Lower leg skin (tissue), 3 donors: ENCODE measurements at regions not wholly inside any gene's neighbourhood (a gene's known extent, or its start where the extent isn't known, plus 50 kb on each side); places are given as distances from the start of the nearest gene placed in this dataset.

Source experiments
- POLR2A ChIP-seq, 2 donors: fragments of 450-650 bp; IDR thresholded peaks; one replicate each; pipeline ENCODE4 v1.6.1; 2016 to 2017; ENCODE audit warnings: antibody characterized with exemption in 2 of 2, mild to moderate bottlenecking in 1 of 2, moderate library complexity in 1 of 2
- TF ChIP-seq, protein P1 (sequence below), 3 donors: fragments of 450-650 bp; IDR thresholded peaks; one replicate each; pipeline ENCODE4 v1.5.1; 2016; ENCODE audit warnings: antibody characterized with exemption in 3 of 3, mild to moderate bottlenecking in 3 of 3, moderate library complexity in 2 of 3

DNA sequence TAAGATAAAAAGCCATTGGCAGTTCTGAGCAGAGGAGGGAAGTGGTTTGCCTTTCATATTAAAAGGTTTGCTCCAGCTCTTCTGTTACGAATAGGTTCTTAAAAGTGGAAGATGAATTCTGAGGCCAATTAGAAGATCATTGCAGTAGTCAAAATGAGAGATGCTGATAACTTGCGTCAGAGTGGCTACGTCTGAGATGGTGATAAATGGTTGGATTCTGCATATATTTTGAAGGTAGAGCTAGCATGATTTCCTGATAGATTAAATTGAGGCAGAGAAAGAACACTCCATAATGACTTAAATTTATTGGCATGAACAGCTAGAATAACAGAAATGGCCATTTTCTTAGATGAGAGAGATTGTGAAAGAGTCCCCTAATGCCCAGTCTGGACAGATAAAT is 652.6 kb downstream of the DACH1 start:
- TF ChIP-seq, protein P1, sequence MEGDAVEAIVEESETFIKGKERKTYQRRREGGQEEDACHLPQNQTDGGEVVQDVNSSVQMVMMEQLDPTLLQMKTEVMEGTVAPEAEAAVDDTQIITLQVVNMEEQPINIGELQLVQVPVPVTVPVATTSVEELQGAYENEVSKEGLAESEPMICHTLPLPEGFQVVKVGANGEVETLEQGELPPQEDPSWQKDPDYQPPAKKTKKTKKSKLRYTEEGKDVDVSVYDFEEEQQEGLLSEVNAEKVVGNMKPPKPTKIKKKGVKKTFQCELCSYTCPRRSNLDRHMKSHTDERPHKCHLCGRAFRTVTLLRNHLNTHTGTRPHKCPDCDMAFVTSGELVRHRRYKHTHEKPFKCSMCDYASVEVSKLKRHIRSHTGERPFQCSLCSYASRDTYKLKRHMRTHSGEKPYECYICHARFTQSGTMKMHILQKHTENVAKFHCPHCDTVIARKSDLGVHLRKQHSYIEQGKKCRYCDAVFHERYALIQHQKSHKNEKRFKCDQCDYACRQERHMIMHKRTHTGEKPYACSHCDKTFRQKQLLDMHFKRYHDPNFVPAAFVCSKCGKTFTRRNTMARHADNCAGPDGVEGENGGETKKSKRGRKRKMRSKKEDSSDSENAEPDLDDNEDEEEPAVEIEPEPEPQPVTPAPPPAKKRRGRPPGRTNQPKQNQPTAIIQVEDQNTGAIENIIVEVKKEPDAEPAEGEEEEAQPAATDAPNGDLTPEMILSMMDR (IDR thresholded peaks at IDR 0.05) = no peak
- TF ChIP-seq POLR2A (IDR thresholded peaks at IDR 0.05) = no peak
